BLaER1 (cell line): ENCODE measurements at regions not wholly inside any gene's neighbourhood (a gene's known extent, or its start where the extent isn't known, plus 50 kb on each side); places are given as distances from the start of the nearest gene placed in this dataset.

Experiments
- H3K27ac ChIP-seq: shearing (Covaris generic); formaldehyde crosslinking; 2 replicates; pipeline ENCODE4 v1.8.1; 2022
- H3K27me3 ChIP-seq: shearing (Covaris generic); formaldehyde crosslinking; 2 replicates; pipeline ENCODE4 v1.8.1; 2022
- H3K36me3 ChIP-seq: shearing (Covaris generic); formaldehyde crosslinking; 2 replicates; pipeline ENCODE4 v1.8.1; 2022
- H3K4me1 ChIP-seq: shearing (Covaris generic); formaldehyde crosslinking; 2 replicates; pipeline ENCODE4 v1.8.1; 2022
- H3K4me2 ChIP-seq: shearing (Covaris generic); formaldehyde crosslinking; 2 replicates; pipeline ENCODE4 v1.8.1; 2022
- H3K4me3 ChIP-seq: shearing (Covaris generic); formaldehyde crosslinking; 2 replicates; pipeline ENCODE4 v1.8.1; 2022
- H3K9ac ChIP-seq: shearing (Covaris generic); formaldehyde crosslinking; 2 replicates; pipeline ENCODE4 v1.8.1; 2022
- H3K9me3 ChIP-seq: shearing (Covaris generic); formaldehyde crosslinking; 2 replicates; pipeline ENCODE4 v1.8.1; 2022
- H4K20me1 ChIP-seq: shearing (Covaris generic); formaldehyde crosslinking; 2 replicates; pipeline ENCODE4 v1.8.1; 2022
- Cebpa-rat ChIP-seq: shearing (Covaris generic); IDR thresholded peaks from 2 replicates; pipeline ENCODE4 v1.8.1; 2022

DNA sequence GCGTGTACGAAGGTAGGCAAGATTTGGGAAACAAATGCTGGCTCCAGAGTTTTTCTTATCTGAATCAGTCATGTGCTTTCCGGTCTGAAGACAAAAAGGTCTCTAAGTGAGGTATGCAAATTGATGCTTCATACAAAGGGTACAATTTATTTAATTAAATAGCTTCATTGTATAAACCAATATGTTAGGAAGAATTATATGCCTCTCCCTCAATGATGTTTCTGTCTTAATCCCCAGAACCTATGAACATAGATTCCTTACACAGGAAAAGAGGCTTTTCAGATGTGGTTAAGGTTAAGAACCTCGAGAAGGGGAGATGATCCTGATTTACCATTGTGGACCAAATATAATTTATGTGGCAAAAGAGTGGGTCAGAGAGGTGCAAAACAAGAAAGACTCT is 543.5 kb upstream of the PCDH10 start:
- no peaks in the 10 kb centered on the region for H4K20me1 ChIP-seq
- H3K9me3 ChIP-seq, result no peaks in the 10 kb centered on the region
- H3K4me1 ChIP-seq, result no peaks in the 10 kb centered on the region
- H3K27me3 ChIP-seq, result no peaks in the 10 kb centered on the region
- TF ChIP-seq Cebpa-rat, result no peak
- no peak overlapping the region for H3K4me3 ChIP-seq
- H3K4me2 ChIP-seq, result no peak overlapping the region
- no peak overlapping the region for H3K27ac ChIP-seq
- H3K36me3 ChIP-seq, result no peaks in the 10 kb centered on the region
- H3K9ac ChIP-seq, result no peak overlapping the region

GRCh38 chr4:132614682-132615081 is 534.4 kb upstream of the PCDH10 start:
- no peak overlapping the region for H3K4me2 ChIP-seq
- H3K4me1 ChIP-seq, result no peaks in the 10 kb centered on the region
- no peak overlapping the region for H3K27ac ChIP-seq
- no peaks in the 10 kb centered on the region for H3K36me3 ChIP-seq
- no peak overlapping the region for H3K9ac ChIP-seq
- TF ChIP-seq Cebpa-rat, result no peak
- no peaks in the 10 kb centered on the region for H3K27me3 ChIP-seq
- H3K9me3 ChIP-seq, result peaks cover 16% of the 10 kb centered on the region
- no peaks in the 10 kb centered on the region for H4K20me1 ChIP-seq
- H3K4me3 ChIP-seq, result no peak overlapping the region

- no peak for TF ChIP-seq Cebpa-rat
- Histone ChIP-seq H3K4me3 (no peak overlapping the region), H3K4me2 (no peak overlapping the region)
These were observed 529.1 kb upstream of the PCDH10 start for GRCh38 chr4:132619968-132620367.

DNA sequence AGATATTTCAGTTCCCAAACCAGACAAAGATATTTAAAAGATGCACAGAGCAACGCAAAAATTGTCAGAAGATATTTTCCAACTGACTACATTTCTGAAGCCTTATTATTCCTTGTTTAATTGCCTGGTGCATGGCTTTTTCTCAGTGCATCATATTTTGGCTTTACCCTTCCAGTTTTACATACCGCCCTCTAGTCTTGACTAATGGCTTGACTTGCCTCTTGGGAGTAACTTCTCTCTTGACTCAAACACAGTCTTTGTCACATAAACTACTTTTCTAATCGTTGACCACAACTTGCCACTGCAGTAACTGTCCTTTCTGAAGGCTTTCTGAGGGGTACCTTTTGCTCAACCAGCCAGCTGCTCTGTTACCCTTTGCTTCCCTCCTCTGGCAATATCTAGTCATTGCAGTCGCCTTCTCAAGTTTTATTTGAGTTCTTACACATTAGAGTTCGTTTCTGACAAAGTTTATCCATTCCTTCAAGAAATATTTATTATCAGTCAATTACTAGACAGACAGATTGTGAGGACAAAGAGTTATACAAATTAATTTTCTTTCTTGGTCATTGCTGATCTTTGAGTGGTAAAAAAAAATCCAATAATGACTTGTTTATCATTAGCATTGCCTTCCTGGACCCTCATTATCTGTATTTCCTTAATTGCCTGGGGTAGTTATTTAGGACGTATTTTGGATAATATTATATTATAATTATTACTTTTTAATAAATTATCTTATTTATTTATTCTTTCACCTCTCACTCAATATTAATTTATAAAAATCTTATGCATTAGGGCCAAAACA is 506.9 kb upstream of the PCDH10 start:
- Histone ChIP-seq H3K4me2 (no peak overlapping the region), H3K36me3 (no peaks in the 10 kb centered on the region)

More at GRCh38 chr4:132619968-132620367, 529.1 kb upstream of the PCDH10 start:
- Histone ChIP-seq H4K20me1 (no peaks in the 10 kb centered on the region), H3K4me1 (no peaks in the 10 kb centered on the region), H3K27ac (no peak overlapping the region), H3K9me3 (peaks cover 16% of the 10 kb centered on the region), H3K36me3 (no peaks in the 10 kb centered on the region), H3K9ac (no peak overlapping the region), H3K27me3 (no peaks in the 10 kb centered on the region)

GRCh38 chr4:132646186-132646585 is 502.9 kb upstream of the PCDH10 start:
- Histone ChIP-seq H3K36me3 (no peaks in the 10 kb centered on the region), H3K9ac (no peak overlapping the region), H4K20me1 (no peaks in the 10 kb centered on the region), H3K27me3 (no peaks in the 10 kb centered on the region), H3K4me2 (no peak overlapping the region), H3K27ac (no peak overlapping the region), H3K9me3 (no peaks in the 10 kb centered on the region), H3K4me3 (no peak overlapping the region), H3K4me1 (no peaks in the 10 kb centered on the region)
- no peak for TF ChIP-seq Cebpa-rat

More for the DNA sequence above, 506.9 kb upstream of the PCDH10 start:
- no peak overlapping the region for H3K9ac ChIP-seq
- H4K20me1 ChIP-seq, result no peaks in the 10 kb centered on the region
- TF ChIP-seq Cebpa-rat, result no peak
- H3K4me3 ChIP-seq, result no peak overlapping the region
- H3K4me1 ChIP-seq, result no peaks in the 10 kb centered on the region
- no peaks in the 10 kb centered on the region for H3K27me3 ChIP-seq
- H3K9me3 ChIP-seq, result 0 out of 2 replicates have a peak, but pooled peaks cover under 1% of the 10 kb centered on the region
- H3K27ac ChIP-seq, result no peak overlapping the region

DNA sequence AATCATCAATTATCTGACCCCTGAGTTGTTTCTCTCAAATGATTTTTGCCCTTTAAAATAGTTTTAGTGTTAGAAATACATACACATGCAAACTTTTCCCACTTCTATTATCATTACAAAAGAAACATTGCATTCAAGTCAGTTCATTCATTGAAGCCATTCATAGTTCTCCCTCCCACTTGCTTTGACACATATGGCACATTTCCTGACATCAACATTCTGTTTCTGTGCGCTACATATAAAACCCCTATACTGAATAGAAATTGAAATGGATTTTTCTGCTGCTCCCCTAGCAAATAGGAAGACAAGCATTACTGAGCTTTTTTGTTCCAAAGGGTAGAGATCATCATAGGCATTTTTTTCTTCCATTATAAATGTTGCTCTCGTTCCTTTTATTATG is 497.9 kb upstream of the PCDH10 start:
- no peak overlapping the region for H3K4me2 ChIP-seq
- TF ChIP-seq Cebpa-rat, result no peak
- no peaks in the 10 kb centered on the region for H3K36me3 ChIP-seq
- no peaks in the 10 kb centered on the region for H3K27me3 ChIP-seq
- H3K27ac ChIP-seq, result no peak overlapping the region
- no peaks in the 10 kb centered on the region for H3K4me1 ChIP-seq
- H4K20me1 ChIP-seq, result no peaks in the 10 kb centered on the region
- H3K4me3 ChIP-seq, result no peak overlapping the region
- no peaks in the 10 kb centered on the region for H3K9me3 ChIP-seq
- no peak overlapping the region for H3K9ac ChIP-seq

DNA sequence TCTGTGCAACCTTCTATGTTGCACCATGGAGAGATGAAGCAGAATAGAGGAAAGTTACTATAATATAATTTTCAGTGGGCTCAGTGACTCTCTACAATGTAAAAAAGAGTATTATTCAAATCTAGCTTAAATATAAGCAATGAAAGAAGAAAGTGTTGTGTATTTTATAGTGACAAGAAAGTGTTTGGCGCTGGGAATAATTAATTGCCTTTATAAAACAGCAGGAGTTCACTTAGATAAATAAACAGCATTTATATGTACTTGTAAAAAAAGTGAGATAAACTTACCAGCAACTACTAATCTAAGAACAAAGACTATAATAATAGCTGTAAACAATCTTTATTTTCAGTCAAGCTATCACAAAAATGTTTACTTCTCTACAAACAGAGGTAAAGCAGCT is 488.9 kb upstream of the PCDH10 start:
- no peak overlapping the region for H3K9ac ChIP-seq
- H3K4me2 ChIP-seq, result no peak overlapping the region
- no peaks in the 10 kb centered on the region for H3K36me3 ChIP-seq
- H3K27me3 ChIP-seq, result no peaks in the 10 kb centered on the region
- H3K27ac ChIP-seq, result no peak overlapping the region
- TF ChIP-seq Cebpa-rat, result no peak
- 0 out of 2 replicates have a peak, but pooled peaks cover 4% of the 10 kb centered on the region for H3K9me3 ChIP-seq
- no peaks in the 10 kb centered on the region for H3K4me1 ChIP-seq
- no peak overlapping the region for H3K4me3 ChIP-seq
- no peaks in the 10 kb centered on the region for H4K20me1 ChIP-seq

DNA sequence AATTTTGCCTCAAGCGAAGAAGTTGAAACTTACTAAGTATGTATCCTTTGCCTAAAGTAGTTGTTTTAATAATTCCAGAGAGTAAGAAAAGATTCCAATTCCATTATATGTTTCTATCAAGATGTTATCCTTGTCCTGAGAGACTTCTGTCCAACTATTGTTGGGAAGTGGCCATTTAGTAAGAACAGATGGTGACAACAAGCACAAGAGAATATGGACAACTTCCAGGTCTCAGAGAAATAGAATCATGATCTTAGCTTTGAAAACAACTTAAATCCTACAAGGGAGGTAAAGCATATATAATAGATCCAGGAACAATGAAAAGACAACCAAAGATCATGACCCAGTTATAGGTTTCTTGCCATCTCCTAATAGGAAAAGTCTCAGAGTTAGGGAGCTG is 486.6 kb upstream of the PCDH10 start:
- Histone ChIP-seq H3K27me3 (no peaks in the 10 kb centered on the region), H4K20me1 (no peaks in the 10 kb centered on the region), H3K4me1 (no peaks in the 10 kb centered on the region), H3K36me3 (no peaks in the 10 kb centered on the region), H3K4me3 (no peak overlapping the region), H3K9ac (no peak overlapping the region), H3K27ac (no peak overlapping the region), H3K9me3 (0 out of 2 replicates have a peak, but pooled peaks cover 4% of the 10 kb centered on the region), H3K4me2 (no peak overlapping the region)
- no peak for TF ChIP-seq Cebpa-rat

DNA sequence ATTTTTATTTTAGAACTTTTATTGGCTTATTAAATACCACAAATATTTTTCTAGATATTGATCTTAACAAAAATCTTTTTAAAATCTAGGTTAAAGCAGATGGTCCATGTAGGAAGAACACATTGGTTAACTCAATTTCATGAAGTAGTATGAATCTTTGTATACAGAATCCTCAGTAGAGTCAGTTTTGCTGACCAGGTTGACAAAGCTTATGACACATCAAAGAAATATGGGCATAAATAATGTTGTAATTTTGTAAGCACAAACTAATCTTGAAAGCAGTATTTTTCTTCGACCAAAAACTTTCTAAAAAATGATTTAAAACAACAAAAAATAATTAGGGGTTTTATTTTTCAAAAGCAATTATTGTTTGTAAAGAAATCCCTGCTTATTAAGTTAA is 479.3 kb upstream of the PCDH10 start:
- no peak overlapping the region for H3K9ac ChIP-seq
- H3K9me3 ChIP-seq, result no peaks in the 10 kb centered on the region
- H4K20me1 ChIP-seq, result no peaks in the 10 kb centered on the region
- H3K4me2 ChIP-seq, result no peak overlapping the region
- TF ChIP-seq Cebpa-rat, result no peak
- no peaks in the 10 kb centered on the region for H3K4me1 ChIP-seq
- no peaks in the 10 kb centered on the region for H3K36me3 ChIP-seq
- no peaks in the 10 kb centered on the region for H3K27me3 ChIP-seq
- no peak overlapping the region for H3K4me3 ChIP-seq
- no peak overlapping the region for H3K27ac ChIP-seq

- Histone ChIP-seq H3K4me3 (no peak overlapping the region), H3K36me3 (no peaks in the 10 kb centered on the region), H3K4me1 (no peaks in the 10 kb centered on the region), H3K9ac (no peak overlapping the region), H3K4me2 (no peak overlapping the region), H3K27me3 (no peaks in the 10 kb centered on the region), H3K9me3 (no peaks in the 10 kb centered on the region), H3K27ac (no peak overlapping the region), H4K20me1 (no peaks in the 10 kb centered on the region)
- TF ChIP-seq Cebpa-rat, result no peak
These were observed 478.5 kb upstream of the PCDH10 start for GRCh38 chr4:132670557-132670956.

GRCh38 chr4:132683957-132684356 is 465.1 kb upstream of the PCDH10 start:
- Histone ChIP-seq H3K27ac (no peak overlapping the region), H4K20me1 (no peaks in the 10 kb centered on the region), H3K4me1 (no peaks in the 10 kb centered on the region), H3K4me2 (no peak overlapping the region), H3K4me3 (no peak overlapping the region), H3K27me3 (no peaks in the 10 kb centered on the region), H3K36me3 (no peaks in the 10 kb centered on the region), H3K9ac (no peak overlapping the region), H3K9me3 (peaks cover 23% of the 10 kb centered on the region)
- no peak for TF ChIP-seq Cebpa-rat
